ENCODE measurements at regions not wholly inside any gene's neighbourhood (a gene's known extent, or its start where the extent isn't known, plus 50 kb on each side); places are given as distances from the start of the nearest gene placed in this dataset.

- H3K36me3 ChIP-seq (replicated peaks; ENCODE audit: control insufficient read depth, insufficient read depth, low read length) = no peaks in the 10 kb centered on the region
- no peaks in the 10 kb centered on the region for H3K27me3 ChIP-seq (ENCODE audit: control insufficient read depth, insufficient read depth, low read length)
- no peak for DNase-seq
- no peak overlapping the region for H3K4me3 ChIP-seq (ENCODE audit: insufficient read depth, low read depth, low read length)
These were observed 692.4 kb downstream of the NLGN4X start for GRCh38 chrX:5536261-5536660.

GRCh38 chrX:5528057-5528456 is 700.6 kb downstream of the NLGN4X start:
- no peaks in the 10 kb centered on the region for H3K36me3 ChIP-seq (replicated peaks; ENCODE audit: control insufficient read depth, insufficient read depth, low read length)
- no peaks in the 10 kb centered on the region for H3K27me3 ChIP-seq (ENCODE audit: control insufficient read depth, insufficient read depth, low read length)
- DNase-seq = no peak
- no peak overlapping the region for H3K4me3 ChIP-seq (ENCODE audit: insufficient read depth, low read depth, low read length)

DNA sequence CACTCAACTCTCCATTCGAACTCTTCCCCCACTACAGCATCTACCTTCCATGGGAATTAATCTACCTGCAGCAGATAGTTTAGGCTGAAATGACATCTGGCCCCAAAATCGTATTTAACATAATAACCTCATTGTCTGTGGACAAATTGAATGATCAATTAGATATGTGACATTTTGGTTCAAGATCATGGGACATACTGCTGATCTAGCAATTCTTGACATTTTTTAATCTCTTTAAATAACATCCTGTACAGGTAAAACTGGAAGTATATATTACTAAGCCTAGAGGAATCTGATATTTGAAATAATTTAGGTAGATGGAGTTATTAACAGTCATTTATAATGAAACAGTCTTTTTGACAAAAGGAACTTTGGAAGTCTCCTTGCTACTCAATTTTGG is 702.5 kb downstream of the NLGN4X start:
- no peaks in the 10 kb centered on the region for H3K27me3 ChIP-seq (ENCODE audit: control insufficient read depth, insufficient read depth, low read length)
- H3K4me3 ChIP-seq (ENCODE audit: insufficient read depth, low read depth, low read length) = no peak overlapping the region
- no peaks in the 10 kb centered on the region for H3K36me3 ChIP-seq (replicated peaks; ENCODE audit: control insufficient read depth, insufficient read depth, low read length)
- no peak for DNase-seq

- no peaks in the 10 kb centered on the region for H3K27me3 ChIP-seq (ENCODE audit: control insufficient read depth, insufficient read depth, low read length)
- H3K36me3 ChIP-seq (replicated peaks; ENCODE audit: control insufficient read depth, insufficient read depth, low read length) = no peaks in the 10 kb centered on the region
- H3K4me3 ChIP-seq (ENCODE audit: insufficient read depth, low read depth, low read length) = no peak overlapping the region
- no peak for DNase-seq
These were observed 737.7 kb downstream of the NLGN4X start for GRCh38 chrX:5490786-5491563.

- no peak for DNase-seq
These were observed 754.4 kb downstream of the NLGN4X start for GRCh38 chrX:5474282-5474681.

GRCh38 chrX:5458300-5458842 is 770.3 kb downstream of the NLGN4X start:
- no peaks in the 10 kb centered on the region for H3K36me3 ChIP-seq (replicated peaks; ENCODE audit: control insufficient read depth, insufficient read depth, low read length)

More at GRCh38 chrX:5474282-5474681, 754.4 kb downstream of the NLGN4X start:
- Histone ChIP-seq H3K4me3 (ENCODE audit: insufficient read depth, low read depth, low read length) (no peak overlapping the region), H3K27me3 (ENCODE audit: control insufficient read depth, insufficient read depth, low read length) (no peaks in the 10 kb centered on the region), H3K36me3 (replicated peaks; ENCODE audit: control insufficient read depth, insufficient read depth, low read length) (no peaks in the 10 kb centered on the region)

DNA sequence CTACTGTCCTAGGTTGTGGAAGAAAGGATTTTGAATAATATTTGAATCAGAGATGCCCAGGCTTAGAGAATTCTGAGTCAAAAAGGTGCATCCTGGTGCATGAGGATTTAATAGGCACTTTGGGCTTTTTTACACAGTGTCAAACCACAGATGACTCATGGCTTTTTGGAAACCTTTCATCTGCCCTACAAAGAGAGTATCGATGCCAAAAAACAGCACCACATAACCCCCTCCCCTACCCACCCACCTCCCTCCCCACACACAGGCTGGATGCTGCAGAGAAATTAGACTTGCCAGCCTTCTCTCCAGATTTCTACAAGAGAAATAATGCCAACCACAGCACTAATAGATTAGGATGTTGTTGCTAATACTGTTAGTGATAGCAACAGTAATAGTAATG is 779.3 kb downstream of the NLGN4X start:
- Histone ChIP-seq H3K4me3 (ENCODE audit: insufficient read depth, low read depth, low read length) (no peak overlapping the region), H3K27me3 (ENCODE audit: control insufficient read depth, insufficient read depth, low read length) (no peaks in the 10 kb centered on the region), H3K36me3 (replicated peaks; ENCODE audit: control insufficient read depth, insufficient read depth, low read length) (no peaks in the 10 kb centered on the region)
- DNase-seq = no peak

More at GRCh38 chrX:5458300-5458842, 770.3 kb downstream of the NLGN4X start:
- peak; percentile 18 for DNase-seq
- no peaks in the 10 kb centered on the region for H3K27me3 ChIP-seq (ENCODE audit: control insufficient read depth, insufficient read depth, low read length)
- H3K4me3 ChIP-seq (ENCODE audit: insufficient read depth, low read depth, low read length) = no peak overlapping the region

- no peak for DNase-seq
- H3K27me3 ChIP-seq (ENCODE audit: control insufficient read depth, insufficient read depth, low read length) = no peaks in the 10 kb centered on the region
- H3K4me3 ChIP-seq (ENCODE audit: insufficient read depth, low read depth, low read length) = no peak overlapping the region
- no peaks in the 10 kb centered on the region; the same call in 1 of the 2 replicates for H3K36me3 ChIP-seq (replicated peaks; ENCODE audit: control insufficient read depth, insufficient read depth, low read length)
These were observed 796.8 kb downstream of the NLGN4X start for GRCh38 chrX:5431823-5432222.

GRCh38 chrX:5425119-5425518 is 803.5 kb downstream of the NLGN4X start:
- DNase-seq = no peak

GRCh38 chrX:5417381-5417780 is 811.3 kb downstream of the NLGN4X start:
- no peak for DNase-seq
- Histone ChIP-seq H3K36me3 (replicated peaks; ENCODE audit: control insufficient read depth, insufficient read depth, low read length) (no peaks in the 10 kb centered on the region), H3K4me3 (ENCODE audit: insufficient read depth, low read depth, low read length) (no peak overlapping the region), H3K27me3 (ENCODE audit: control insufficient read depth, insufficient read depth, low read length) (no peaks in the 10 kb centered on the region)

More at GRCh38 chrX:5425119-5425518, 803.5 kb downstream of the NLGN4X start:
- H3K4me3 ChIP-seq (ENCODE audit: insufficient read depth, low read depth, low read length) = no peak overlapping the region
- H3K36me3 ChIP-seq (replicated peaks; ENCODE audit: control insufficient read depth, insufficient read depth, low read length) = no peaks in the 10 kb centered on the region
- H3K27me3 ChIP-seq (ENCODE audit: control insufficient read depth, insufficient read depth, low read length) = no peaks in the 10 kb centered on the region

- Histone ChIP-seq H3K36me3 (replicated peaks; ENCODE audit: control insufficient read depth, insufficient read depth, low read length) (no peaks in the 10 kb centered on the region), H3K4me3 (ENCODE audit: insufficient read depth, low read depth, low read length) (no peak overlapping the region), H3K27me3 (ENCODE audit: control insufficient read depth, insufficient read depth, low read length) (no peaks in the 10 kb centered on the region)
- DNase-seq = no peak
These were observed 812.9 kb downstream of the NLGN4X start for GRCh38 chrX:5415738-5416137.

GRCh38 chrX:5409106-5409505 is 819.6 kb downstream of the NLGN4X start:
- Histone ChIP-seq H3K36me3 (replicated peaks; ENCODE audit: control insufficient read depth, insufficient read depth, low read length) (no peaks in the 10 kb centered on the region), H3K27me3 (ENCODE audit: control insufficient read depth, insufficient read depth, low read length) (no peaks in the 10 kb centered on the region)
- DNase-seq = no peak

GRCh38 chrX:5402461-5402860 is 826.2 kb downstream of the NLGN4X start:
- Histone ChIP-seq H3K27me3 (ENCODE audit: control insufficient read depth, insufficient read depth, low read length) (no peaks in the 10 kb centered on the region), H3K36me3 (replicated peaks; ENCODE audit: control insufficient read depth, insufficient read depth, low read length) (no peaks in the 10 kb centered on the region), H3K4me3 (ENCODE audit: insufficient read depth, low read depth, low read length) (no peak overlapping the region)
- DNase-seq = no peak

More at GRCh38 chrX:5409106-5409505, 819.6 kb downstream of the NLGN4X start:
- H3K4me3 ChIP-seq (ENCODE audit: insufficient read depth, low read depth, low read length) = no peak overlapping the region

DNA sequence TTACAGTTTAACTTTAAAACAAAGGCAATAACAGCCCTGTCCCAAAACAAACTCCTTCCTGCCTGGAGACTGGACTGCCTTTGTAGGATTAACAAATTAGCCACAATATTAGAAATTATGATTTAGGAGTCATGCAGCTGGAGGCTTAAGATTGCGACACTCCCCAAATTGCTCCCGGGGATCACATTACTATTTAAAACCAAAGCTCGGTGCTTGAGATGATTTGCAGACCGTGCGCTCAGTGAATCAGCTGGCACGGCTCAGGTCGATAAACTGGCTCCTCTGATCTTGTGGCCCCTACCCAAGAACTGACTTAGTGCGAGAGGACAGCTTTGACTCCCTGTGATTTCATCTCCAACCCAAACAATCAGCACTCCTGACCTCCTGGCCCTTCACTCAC is 829.3 kb downstream of the NLGN4X start:
- no peak for DNase-seq
- no peaks in the 10 kb centered on the region for H3K36me3 ChIP-seq (replicated peaks; ENCODE audit: control insufficient read depth, insufficient read depth, low read length)
- H3K4me3 ChIP-seq (ENCODE audit: insufficient read depth, low read depth, low read length) = no peak overlapping the region
- no peaks in the 10 kb centered on the region for H3K27me3 ChIP-seq (ENCODE audit: control insufficient read depth, insufficient read depth, low read length)

- DNase-seq = no peak
- H3K27me3 ChIP-seq (ENCODE audit: control insufficient read depth, insufficient read depth, low read length) = no peaks in the 10 kb centered on the region
These were observed 831.3 kb downstream of the NLGN4X start for GRCh38 chrX:5397409-5397808.

More at GRCh38 chrX:5397409-5397808, 831.3 kb downstream of the NLGN4X start:
- no peaks in the 10 kb centered on the region for H3K36me3 ChIP-seq (replicated peaks; ENCODE audit: control insufficient read depth, insufficient read depth, low read length)
- H3K4me3 ChIP-seq (ENCODE audit: insufficient read depth, low read depth, low read length) = no peak overlapping the region

Data from H7 (cell line).